ENCODE measurements at regions not wholly inside any gene's neighbourhood (a gene's known extent, or its start where the extent isn't known, plus 50 kb on each side); places are given as distances from the start of the nearest gene placed in this dataset.

GRCh38 chr5:86977808-86978207, 289.9 kb upstream of the RASA1 start:
- DNase-seq (ENCODE audit: low read depth), result no peak

GRCh38 chr5:86979811-86980411, 287.8 kb upstream of the RASA1 start:
- DNase-seq (ENCODE audit: low read depth), result peak; percentile 80

GRCh38 chr5:86981898-86982297, 285.8 kb upstream of the RASA1 start:
- no peak for DNase-seq (ENCODE audit: low read depth)

GRCh38 chr5:86983208-86983607, 284.5 kb upstream of the RASA1 start:
- DNase-seq (ENCODE audit: low read depth), result no peak

- DNase-seq (ENCODE audit: low read depth), result no peak
Measured at GRCh38 chr5:86986837-86987236, 280.8 kb upstream of the RASA1 start.

- DNase-seq (ENCODE audit: low read depth), result no peak
Measured at GRCh38 chr5:86997516-86997915, 270.2 kb upstream of the RASA1 start.

GRCh38 chr5:86999951-87000350, 267.7 kb upstream of the RASA1 start:
- no peak for DNase-seq (ENCODE audit: low read depth)

- no peak for DNase-seq (ENCODE audit: low read depth)
Measured at GRCh38 chr5:87002485-87002884, 265.2 kb upstream of the RASA1 start.

- no peak for DNase-seq (ENCODE audit: low read depth)
Measured at GRCh38 chr5:87004101-87004500, 263.6 kb upstream of the RASA1 start.

GRCh38 chr5:87007737-87008136, 259.9 kb upstream of the RASA1 start:
- DNase-seq (ENCODE audit: low read depth), result no peak

GRCh38 chr5:87008751-87009560, 258.7 kb upstream of the RASA1 start:
- DNase-seq (ENCODE audit: low read depth), result peak; percentile 33

GRCh38 chr5:87010736-87011135, 256.9 kb upstream of the RASA1 start:
- DNase-seq (ENCODE audit: low read depth), result no peak

- DNase-seq (ENCODE audit: low read depth), result no peak
Measured at GRCh38 chr5:87015901-87016300, 251.8 kb upstream of the RASA1 start.

- DNase-seq (ENCODE audit: low read depth), result no peak
Measured at GRCh38 chr5:87020099-87020934, 247.4 kb upstream of the RASA1 start.

- no peak for DNase-seq (ENCODE audit: low read depth)
Measured at GRCh38 chr5:87022415-87022814, 245.3 kb upstream of the RASA1 start.

- DNase-seq (ENCODE audit: low read depth), result no peak
Measured at GRCh38 chr5:87027570-87027969, 240.1 kb upstream of the RASA1 start.

- DNase-seq (ENCODE audit: low read depth), result no peak
Measured at GRCh38 chr5:87029951-87030350, 237.7 kb upstream of the RASA1 start.

- DNase-seq (ENCODE audit: low read depth), result no peak
Measured at GRCh38 chr5:87030699-87031098, 237.0 kb upstream of the RASA1 start.

GRCh38 chr5:87034557-87034956, 233.1 kb upstream of the RASA1 start:
- DNase-seq (ENCODE audit: low read depth), result no peak

GRCh38 chr5:87042554-87042953, 225.1 kb upstream of the RASA1 start:
- DNase-seq (ENCODE audit: low read depth), result no peak

- DNase-seq (ENCODE audit: low read depth), result no peak
Measured at GRCh38 chr5:87048156-87048555, 219.5 kb upstream of the RASA1 start.

- DNase-seq (ENCODE audit: low read depth), result peak; percentile 2
Measured at GRCh38 chr5:87049012-87049411, 218.7 kb upstream of the RASA1 start.

All from amniotic epithelial cell (primary cell).